ENCODE measurements at regions not wholly inside any gene's neighbourhood (a gene's known extent, or its start where the extent isn't known, plus 50 kb on each side); places are given as distances from the start of the nearest gene placed in this dataset.
"Not testable (repeated sequence)": the region's sequence is repeated elsewhere in the genome, so short reads cannot be mapped to it uniquely, and the experiment has no call there.

DNA sequence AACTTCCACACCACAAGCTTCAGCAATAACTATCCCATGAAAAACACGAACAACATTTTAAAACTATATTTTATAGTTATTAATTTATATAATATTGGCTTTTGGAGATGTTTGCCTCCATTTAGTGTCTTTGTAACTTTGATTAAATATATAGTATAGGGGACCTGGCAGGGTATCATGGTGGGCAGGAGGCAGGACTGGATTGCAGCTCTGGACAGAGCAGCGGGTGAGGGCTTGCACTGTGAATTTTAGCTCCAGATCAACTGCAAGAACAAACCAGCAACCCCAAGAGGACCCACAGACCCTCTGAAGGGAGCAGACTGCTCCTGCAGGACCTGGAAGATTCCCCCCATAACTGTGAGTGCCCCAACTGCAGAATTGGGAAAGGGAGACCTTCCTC is 777.9 kb downstream of the KCNJ2 start (continued):
- TF ChIP-seq REST (IDR thresholded peaks at IDR 0.05; ENCODE audit: unreplicated experiment) (no peak), JUNB (IDR thresholded peaks at IDR 0.05; ENCODE audit: unreplicated experiment) (no peak), EZH2 (IDR thresholded peaks at IDR 0.05; ENCODE audit: low read depth, unreplicated experiment) (no peak)

- Histone ChIP-seq H4K20me1 (replicated peaks; ENCODE audit: insufficient read depth) (no peaks in the 10 kb centered on the region), H3K4me2 (no peak overlapping the region), H3K36me3 (ENCODE audit: insufficient read depth) (no peaks in the 10 kb centered on the region), H3K4me1 (ENCODE audit: insufficient read depth) (peaks cover 11% of the 10 kb centered on the region), H3K79me2 (replicated peaks; ENCODE audit: insufficient read depth) (no peaks in the 10 kb centered on the region), H3K9me2 (ENCODE audit: insufficient read depth) (peaks cover 10% of the 10 kb centered on the region; the same call in 1 of the 2 replicates), H3F3A (replicated peaks; ENCODE audit: low read depth) (no peaks in the 10 kb centered on the region), H3K27me3 (ENCODE audit: insufficient read depth) (no peaks in the 10 kb centered on the region), H3K4me3 (no peak overlapping the region), H2AFZ (peak overlapping the region; percentile 53), H3K27ac (ENCODE audit: low read depth) (no peak overlapping the region)
- no peak overlapping the region for H3K4me3 Mint-ChIP-seq
- peaks cover 6% of the 10 kb centered on the region for H3K27me3 Mint-ChIP-seq (ENCODE audit: insufficient read depth, low read depth, poor library complexity)
- H3K27ac Mint-ChIP-seq = no peak overlapping the region
- TF ChIP-seq ZNF114 (CRISPR knock-in tag; IDR thresholded peaks at IDR 0.05) (no peak), CREB1 (CRISPR knock-in tag; IDR thresholded peaks at IDR 0.05; ENCODE audit: low read depth) (no peak), CTCF (conservative IDR thresholded peaks at IDR 0.05; ENCODE audit: low read depth in 2 of 2) (peak in 1 of 2 experiments; percentile 12; a peak in 1 of 4 replicates), EZH2 (IDR thresholded peaks at IDR 0.05; ENCODE audit: low read depth, unreplicated experiment) (no peak)
- ATAC-seq = no peak
- DNase-seq (ENCODE audit: low spot score) = no peak
- peaks cover 5% of the 10 kb centered on the region; the same call in 2 of the 3 replicates for H3K9me3 Mint-ChIP-seq
- peaks cover 13% of the 10 kb centered on the region for H3K4me1 Mint-ChIP-seq
- peaks cover 16% of the 10 kb centered on the region for H3K36me3 Mint-ChIP-seq (ENCODE audit: low read depth)
Measured at GRCh38 chr17:70947636-70948565, 778.6 kb downstream of the KCNJ2 start.

DNA sequence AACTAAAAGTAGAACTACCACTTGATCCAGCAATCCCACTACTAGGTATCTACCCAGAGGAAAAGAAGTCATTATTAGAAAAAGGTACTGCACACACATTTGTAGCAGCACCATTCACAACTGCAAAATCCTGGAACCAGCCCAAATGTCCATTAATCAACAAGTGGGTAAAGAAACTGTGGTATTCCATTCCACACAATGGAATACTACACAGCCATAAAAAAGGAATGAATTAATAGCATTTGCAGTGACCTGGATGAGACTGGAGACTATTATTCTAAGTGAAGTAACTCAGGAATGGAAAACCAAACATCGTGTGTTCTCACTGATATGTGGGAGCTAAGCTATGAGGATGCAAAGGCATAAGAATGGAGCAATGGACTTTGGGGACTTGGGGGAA is 783.8 kb downstream of the KCNJ2 start:
- not testable (repeated sequence) for H3K79me2 ChIP-seq (replicated peaks; ENCODE audit: insufficient read depth); ATAC-seq

More for the DNA sequence above, 783.8 kb downstream of the KCNJ2 start:
- not testable (repeated sequence) for H3K9me3 Mint-ChIP-seq; H3K27ac Mint-ChIP-seq; H3K4me3 ChIP-seq; DNase-seq (ENCODE audit: low spot score); H3K27ac ChIP-seq (ENCODE audit: low read depth); H2AFZ ChIP-seq; H3K27me3 Mint-ChIP-seq (ENCODE audit: insufficient read depth, low read depth, poor library complexity); H3K27me3 ChIP-seq (ENCODE audit: insufficient read depth); H3K36me3 ChIP-seq (ENCODE audit: insufficient read depth); H3K4me2 ChIP-seq; H3K4me1 Mint-ChIP-seq; H3K4me1 ChIP-seq (ENCODE audit: insufficient read depth); H3K36me3 Mint-ChIP-seq (ENCODE audit: low read depth); H4K20me1 ChIP-seq (replicated peaks; ENCODE audit: insufficient read depth); H3K9me2 ChIP-seq (ENCODE audit: insufficient read depth); H3K4me3 Mint-ChIP-seq; H3F3A ChIP-seq (replicated peaks; ENCODE audit: low read depth)

All from GM23338 (cell line).